Kidney capillary endothelial cell (primary cell): ENCODE measurements at regions not wholly inside any gene's neighbourhood (a gene's known extent, or its start where the extent isn't known, plus 50 kb on each side); places are given as distances from the start of the nearest gene placed in this dataset.
A peak's percentile ranks its signal among the peaks of the same experiment; 100 is the strongest.

Source experiments
- DNase-seq: peaks from one replicate; pipeline ENCODE4 v3.0.0-alpha.2; 2018; ENCODE audit warnings: low spot score

- DNase-seq: no peak
Measured at GRCh38 chr13:74794582-74794981, 660.4 kb upstream of the KLF12 start.

- DNase-seq: no peak
Measured at GRCh38 chr13:74794147-74794546, 659.9 kb upstream of the KLF12 start.

GRCh38 chr13:74784959-74785358 lies 650.8 kb upstream of the KLF12 start:
- DNase-seq: no peak

GRCh38 chr13:74778946-74779345 lies 644.7 kb upstream of the KLF12 start:
- no peak for DNase-seq

- DNase-seq: no peak
Measured at GRCh38 chr13:74778087-74778486, 643.9 kb upstream of the KLF12 start.

- no peak for DNase-seq
Measured at GRCh38 chr13:74774264-74774663, 640.1 kb upstream of the KLF12 start.

GRCh38 chr13:74773248-74773647 lies 639.0 kb upstream of the KLF12 start:
- no peak for DNase-seq

GRCh38 chr13:74771964-74772363 lies 637.8 kb upstream of the KLF12 start:
- peak; percentile 30 for DNase-seq

GRCh38 chr13:74770361-74770760 lies 636.2 kb upstream of the KLF12 start:
- DNase-seq: peak; percentile 33

GRCh38 chr13:74769333-74769732 lies 635.1 kb upstream of the KLF12 start:
- DNase-seq: no peak

- DNase-seq: no peak
Measured at GRCh38 chr13:74768521-74769085, 634.4 kb upstream of the KLF12 start.

- no peak for DNase-seq
Measured at GRCh38 chr13:74767050-74767449, 632.8 kb upstream of the KLF12 start.

GRCh38 chr13:74765955-74766354 lies 631.8 kb upstream of the KLF12 start:
- no peak for DNase-seq

- no peak for DNase-seq
Measured at GRCh38 chr13:74761801-74762757, 627.9 kb upstream of the KLF12 start.

- DNase-seq: no peak
Measured at GRCh38 chr13:74758188-74758587, 624.0 kb upstream of the KLF12 start.

- DNase-seq: no peak
Measured at GRCh38 chr13:74755065-74755464, 620.9 kb upstream of the KLF12 start.

GRCh38 chr13:74751739-74752138 lies 617.5 kb upstream of the KLF12 start:
- no peak for DNase-seq

- no peak for DNase-seq
Measured at GRCh38 chr13:74747186-74747955, 613.2 kb upstream of the KLF12 start.

- no peak for DNase-seq
Measured at GRCh38 chr13:74743992-74744391, 609.8 kb upstream of the KLF12 start.

GRCh38 chr13:74741732-74742131 lies 607.5 kb upstream of the KLF12 start:
- DNase-seq: no peak

- DNase-seq: no peak
Measured at GRCh38 chr13:74732736-74733385, 598.7 kb upstream of the KLF12 start.

- no peak for DNase-seq
Measured at GRCh38 chr13:74731731-74732130, 597.5 kb upstream of the KLF12 start.
